PC-3 (cell line): ENCODE measurements at regions not wholly inside any gene's neighbourhood (a gene's known extent, or its start where the extent isn't known, plus 50 kb on each side); places are given as distances from the start of the nearest gene placed in this dataset.

Experiments used
- EZH2 ChIP-seq: fragments of 300-600 bp; sonication (generic); IDR thresholded peaks from one replicate; pipeline ENCODE4 v1.6.1; 2017; ENCODE audit warnings: antibody characterized with exemption, mild to moderate bottlenecking, low read length; ENCODE audit not compliant: unreplicated experiment
- EZH2phosphoT487 ChIP-seq: fragments of 300-600 bp; sonication (generic); IDR thresholded peaks from 2 replicates; pipeline ENCODE4 v1.6.1; 2018; ENCODE audit warnings: mild to moderate bottlenecking, antibody characterized with exemption, low read length, borderline replicate concordance
- TF ChIP-seq, protein P1 (sequence below): fragments of 300-600 bp; sonication (generic); conservative IDR thresholded peaks from 2 replicates; pipeline ENCODE4 v1.5.1; 2017; ENCODE audit warnings: antibody characterized with exemption, low read depth, mild to moderate bottlenecking, low read length

GRCh38 chr2:122032264-122032645 lies 276.8 kb downstream of the TSN start:
- TF ChIP-seq, protein P1, sequence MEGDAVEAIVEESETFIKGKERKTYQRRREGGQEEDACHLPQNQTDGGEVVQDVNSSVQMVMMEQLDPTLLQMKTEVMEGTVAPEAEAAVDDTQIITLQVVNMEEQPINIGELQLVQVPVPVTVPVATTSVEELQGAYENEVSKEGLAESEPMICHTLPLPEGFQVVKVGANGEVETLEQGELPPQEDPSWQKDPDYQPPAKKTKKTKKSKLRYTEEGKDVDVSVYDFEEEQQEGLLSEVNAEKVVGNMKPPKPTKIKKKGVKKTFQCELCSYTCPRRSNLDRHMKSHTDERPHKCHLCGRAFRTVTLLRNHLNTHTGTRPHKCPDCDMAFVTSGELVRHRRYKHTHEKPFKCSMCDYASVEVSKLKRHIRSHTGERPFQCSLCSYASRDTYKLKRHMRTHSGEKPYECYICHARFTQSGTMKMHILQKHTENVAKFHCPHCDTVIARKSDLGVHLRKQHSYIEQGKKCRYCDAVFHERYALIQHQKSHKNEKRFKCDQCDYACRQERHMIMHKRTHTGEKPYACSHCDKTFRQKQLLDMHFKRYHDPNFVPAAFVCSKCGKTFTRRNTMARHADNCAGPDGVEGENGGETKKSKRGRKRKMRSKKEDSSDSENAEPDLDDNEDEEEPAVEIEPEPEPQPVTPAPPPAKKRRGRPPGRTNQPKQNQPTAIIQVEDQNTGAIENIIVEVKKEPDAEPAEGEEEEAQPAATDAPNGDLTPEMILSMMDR = no peak
- TF ChIP-seq EZH2phosphoT487 (no peak), EZH2 (no peak)
